Omental fat pad (tissue), 3 donors: ENCODE measurements at regions not wholly inside any gene's neighbourhood (a gene's known extent, or its start where the extent isn't known, plus 50 kb on each side); places are given as distances from the start of the nearest gene placed in this dataset.

Experiments
- ATAC-seq: fragments of 150-250 bp; one replicate; pipeline ENCODE4 v1.9.1; 2016; ENCODE audit warnings: mild to moderate bottlenecking, moderate library complexity; ENCODE audit not compliant: low FRiP score
- DNase-seq: peaks from one replicate; pipeline ENCODE4 v3.0.0-alpha.2; 2019; ENCODE audit warnings: low spot score
- CTCF ChIP-seq, 3 donors: fragments of 450-650 bp; IDR thresholded peaks; one replicate each; pipeline ENCODE4 v1.5.1; 2016 to 2017; ENCODE audit warnings: antibody characterized with exemption in 3 of 3, mild to moderate bottlenecking in 3 of 3, moderate library complexity in 2 of 3

- TF ChIP-seq CTCF (IDR thresholded peaks at IDR 0.05), result no peak
- no peak for DNase-seq
- peak; percentile 88 for ATAC-seq
Measured at GRCh38 chr3:72185549-72186399, 400.8 kb upstream of the PROK2 start.

GRCh38 chr3:72183489-72183888 lies 398.5 kb upstream of the PROK2 start:
- ATAC-seq (no peak), DNase-seq (no peak)
- TF ChIP-seq CTCF (IDR thresholded peaks at IDR 0.05), result no peak

- no peak for DNase-seq
- no peak for ATAC-seq
- TF ChIP-seq CTCF (IDR thresholded peaks at IDR 0.05), result no peak
Measured at GRCh38 chr3:72182206-72182605, 397.3 kb upstream of the PROK2 start.

- ATAC-seq, result no peak
- no peak for DNase-seq
Measured at GRCh38 chr3:72181251-72181650, 396.3 kb upstream of the PROK2 start.

GRCh38 chr3:72180405-72180804 lies 395.5 kb upstream of the PROK2 start:
- DNase-seq (no peak), ATAC-seq (no peak)
- no peak for TF ChIP-seq CTCF (IDR thresholded peaks at IDR 0.05)

More at GRCh38 chr3:72181251-72181650, 396.3 kb upstream of the PROK2 start:
- TF ChIP-seq CTCF (IDR thresholded peaks at IDR 0.05), result no peak

GRCh38 chr3:72179107-72179464 lies 394.1 kb upstream of the PROK2 start:
- DNase-seq (no peak), ATAC-seq (no peak)
- no peak for TF ChIP-seq CTCF (IDR thresholded peaks at IDR 0.05)

- DNase-seq (no peak), ATAC-seq (no peak)
- no peak for TF ChIP-seq CTCF (IDR thresholded peaks at IDR 0.05)
Measured at GRCh38 chr3:72178463-72179106, 393.6 kb upstream of the PROK2 start.
